HG02938 (cell line): ENCODE measurements at regions not wholly inside any gene's neighbourhood (a gene's known extent, or its start where the extent isn't known, plus 50 kb on each side); places are given as distances from the start of the nearest gene placed in this dataset.

Source experiments
- ATAC-seq: cut with Tn5 transposase; IDR thresholded peaks from one replicate; pipeline ENCODE4 v1.9.1; 2021; ENCODE audit warnings: mild to moderate bottlenecking, moderate library complexity; ENCODE audit not compliant: unreplicated experiment

DNA sequence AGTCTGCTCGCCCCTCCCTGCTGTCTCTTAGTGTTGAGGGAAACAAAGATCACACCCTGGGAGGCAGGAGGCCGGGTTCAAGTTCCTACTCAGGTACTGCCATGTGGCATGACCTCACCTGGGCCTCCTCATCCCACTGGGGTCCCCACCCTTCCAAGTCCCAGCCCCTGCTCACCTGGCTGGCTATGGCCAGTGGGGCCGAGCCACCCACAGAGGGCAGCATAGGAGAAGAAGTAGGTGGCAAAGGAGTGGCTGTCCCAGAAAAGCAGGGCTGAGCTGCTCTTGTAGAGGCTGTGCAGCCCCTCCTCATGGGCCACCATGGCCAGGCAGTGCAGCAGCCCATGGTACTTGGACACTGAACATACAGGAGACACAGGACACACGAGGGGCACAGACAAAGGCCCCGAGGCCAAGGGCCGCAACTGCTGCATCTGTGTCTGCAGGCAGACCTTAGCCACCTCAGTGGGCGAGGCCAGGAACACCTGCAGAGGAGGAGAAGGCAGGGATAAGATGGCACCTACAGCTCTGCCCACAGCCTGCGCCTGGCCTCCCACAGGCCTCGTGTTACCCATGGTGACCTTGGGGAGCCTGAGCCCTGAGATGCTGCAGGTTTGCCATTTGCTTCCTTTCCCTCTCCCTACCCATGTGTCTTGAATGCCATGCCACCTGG is 50.6 kb upstream of the MPEG1 start:
- no peak for ATAC-seq
